ENCODE measurements at regions not wholly inside any gene's neighbourhood (a gene's known extent, or its start where the extent isn't known, plus 50 kb on each side); places are given as distances from the start of the nearest gene placed in this dataset.

DNA sequence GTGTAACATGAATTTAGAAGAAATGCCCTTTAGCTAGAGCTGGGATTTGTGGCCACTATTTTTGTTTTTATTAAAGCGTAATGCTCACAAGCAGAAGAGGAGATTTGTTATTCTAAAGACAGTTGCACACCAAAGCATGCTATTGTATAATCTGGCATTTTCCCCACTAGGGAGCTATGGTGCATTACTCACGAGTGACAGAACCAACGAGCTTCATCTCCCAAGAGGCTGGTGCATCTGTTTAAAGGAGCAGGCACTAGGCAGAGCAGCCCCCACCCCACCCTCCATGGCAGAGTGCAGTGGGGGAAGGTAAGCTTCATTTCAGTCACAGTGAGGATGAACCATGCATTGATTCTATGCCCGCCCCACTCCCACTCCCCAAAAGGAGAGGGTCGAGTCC is 287.3 kb upstream of the TSHZ2 start:
- CTCF ChIA-PET, result no interaction called here
- dilution Hi-C loops (cut with HindIII; ENCODE audit: low sequenced_read_pairs, unreplicated experiment), result no loop called here
- Histone ChIP-seq H3K27me3 (ENCODE audit: control insufficient read depth, insufficient read depth, low read length) (no peaks in the 10 kb centered on the region), H4K20me1 (ENCODE audit: insufficient read depth, low read length) (no peaks in the 10 kb centered on the region), H2BK5ac (ENCODE audit: low read depth, low read length, poor library complexity, severe bottlenecking) (no peak overlapping the region), H3K56ac (ENCODE audit: extremely low read depth, insufficient read depth, low read length) (no peak overlapping the region), H4K5ac (ENCODE audit: low read depth, low read length) (no peak overlapping the region), H2AK5ac (ENCODE audit: low read depth, low read length) (no peak overlapping the region), H3K9me1 (ENCODE audit: insufficient read depth, low read length) (no peaks in the 10 kb centered on the region), H3K18ac (ENCODE audit: low read depth, low read length) (no peak overlapping the region), H2AK9ac (replicated peaks; ENCODE audit: low read depth, low read length, poor library complexity) (no peak overlapping the region), H3K4me3 (ENCODE audit: insufficient read depth, low read depth, low read length) (no peak overlapping the region), H3K9ac (ENCODE audit: low read depth, low read length) (no peak overlapping the region), H2BK20ac (ENCODE audit: low read depth, low read length) (no peak overlapping the region), H4K8ac (ENCODE audit: low read depth in 2 of 2, low read length in 2 of 2) (no peak overlapping the region), H4K91ac (ENCODE audit: insufficient read depth, low read depth, low read length) (no peak overlapping the region), H2BK120ac (ENCODE audit: low read depth, low read length) (no peak overlapping the region), H3K4ac (ENCODE audit: low read depth, low read length) (no peak overlapping the region), H3K14ac (replicated peaks; ENCODE audit: low read depth, low read length) (no peak overlapping the region), H3K23ac (ENCODE audit: low read depth, low read length) (no peak overlapping the region), H3K4me2 (ENCODE audit: low read depth, low read length) (no peak overlapping the region), H3K36me3 (ENCODE audit: control insufficient read depth, insufficient read depth, low read length) (no peaks in the 10 kb centered on the region), H3K4me1 (ENCODE audit: control insufficient read depth, insufficient read depth, low read length) (no peaks in the 10 kb centered on the region), H3K9me3 (ENCODE audit: control insufficient read depth, insufficient read depth, low read length) (peaks cover 2% of the 10 kb centered on the region; the same call in 1 of the 2 replicates), H2BK15ac (ENCODE audit: low read depth, low read length) (no peak overlapping the region), H3K27ac (ENCODE audit: insufficient read depth, low read length) (no peak overlapping the region), H2AFZ (replicated peaks; ENCODE audit: low read length, poor library complexity) (no peak overlapping the region), H3K79me1 (ENCODE audit: low read depth in 1 of 2, low read length in 2 of 2) (no peaks in the 10 kb centered on the region)
- in situ Hi-C loops (cut with MboI; ENCODE audit: low sequenced_read_pairs), result no loop called here
- BruUV-seq (replicated peaks), result no TSS peak
- WGBS, 2 experiments (ENCODE audit: extremely low coverage in 2 of 2, insufficient read length in 1 of 2), result no CpG with 5 or more reads among the region's 5 CpGs
- ATAC-seq (ENCODE audit: low read depth) (no peak), DNase-seq (no peak)
- no peak for TF ChIP-seq MAZ (IDR thresholded peaks at IDR 0.05; ENCODE audit: borderline replicate concordance, low read depth, low read length)
- TF ChIP-seq RAD21 (IDR thresholded peaks at IDR 0.05; ENCODE audit: low read length), result no peak
- TF ChIP-seq, protein P1, sequence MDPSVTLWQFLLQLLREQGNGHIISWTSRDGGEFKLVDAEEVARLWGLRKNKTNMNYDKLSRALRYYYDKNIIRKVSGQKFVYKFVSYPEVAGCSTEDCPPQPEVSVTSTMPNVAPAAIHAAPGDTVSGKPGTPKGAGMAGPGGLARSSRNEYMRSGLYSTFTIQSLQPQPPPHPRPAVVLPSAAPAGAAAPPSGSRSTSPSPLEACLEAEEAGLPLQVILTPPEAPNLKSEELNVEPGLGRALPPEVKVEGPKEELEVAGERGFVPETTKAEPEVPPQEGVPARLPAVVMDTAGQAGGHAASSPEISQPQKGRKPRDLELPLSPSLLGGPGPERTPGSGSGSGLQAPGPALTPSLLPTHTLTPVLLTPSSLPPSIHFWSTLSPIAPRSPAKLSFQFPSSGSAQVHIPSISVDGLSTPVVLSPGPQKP (IDR thresholded peaks at IDR 0.05; ENCODE audit: borderline replicate concordance, low read depth, low read length), result no peak
- TF ChIP-seq SMC3 (IDR thresholded peaks at IDR 0.05; ENCODE audit: low read depth, low read length), result no peak
- TF ChIP-seq, protein P2, sequence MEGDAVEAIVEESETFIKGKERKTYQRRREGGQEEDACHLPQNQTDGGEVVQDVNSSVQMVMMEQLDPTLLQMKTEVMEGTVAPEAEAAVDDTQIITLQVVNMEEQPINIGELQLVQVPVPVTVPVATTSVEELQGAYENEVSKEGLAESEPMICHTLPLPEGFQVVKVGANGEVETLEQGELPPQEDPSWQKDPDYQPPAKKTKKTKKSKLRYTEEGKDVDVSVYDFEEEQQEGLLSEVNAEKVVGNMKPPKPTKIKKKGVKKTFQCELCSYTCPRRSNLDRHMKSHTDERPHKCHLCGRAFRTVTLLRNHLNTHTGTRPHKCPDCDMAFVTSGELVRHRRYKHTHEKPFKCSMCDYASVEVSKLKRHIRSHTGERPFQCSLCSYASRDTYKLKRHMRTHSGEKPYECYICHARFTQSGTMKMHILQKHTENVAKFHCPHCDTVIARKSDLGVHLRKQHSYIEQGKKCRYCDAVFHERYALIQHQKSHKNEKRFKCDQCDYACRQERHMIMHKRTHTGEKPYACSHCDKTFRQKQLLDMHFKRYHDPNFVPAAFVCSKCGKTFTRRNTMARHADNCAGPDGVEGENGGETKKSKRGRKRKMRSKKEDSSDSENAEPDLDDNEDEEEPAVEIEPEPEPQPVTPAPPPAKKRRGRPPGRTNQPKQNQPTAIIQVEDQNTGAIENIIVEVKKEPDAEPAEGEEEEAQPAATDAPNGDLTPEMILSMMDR (conservative IDR thresholded peaks at IDR 0.05; ENCODE audit: low read depth, low read length), result no peak
- TF ChIP-seq RFX5 (IDR thresholded peaks at IDR 0.05; ENCODE audit: low read depth, low read length), result no peak
- TF ChIP-seq, protein P3, sequence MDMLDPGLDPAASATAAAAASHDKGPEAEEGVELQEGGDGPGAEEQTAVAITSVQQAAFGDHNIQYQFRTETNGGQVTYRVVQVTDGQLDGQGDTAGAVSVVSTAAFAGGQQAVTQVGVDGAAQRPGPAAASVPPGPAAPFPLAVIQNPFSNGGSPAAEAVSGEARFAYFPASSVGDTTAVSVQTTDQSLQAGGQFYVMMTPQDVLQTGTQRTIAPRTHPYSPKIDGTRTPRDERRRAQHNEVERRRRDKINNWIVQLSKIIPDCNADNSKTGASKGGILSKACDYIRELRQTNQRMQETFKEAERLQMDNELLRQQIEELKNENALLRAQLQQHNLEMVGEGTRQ (IDR thresholded peaks at IDR 0.05; ENCODE audit: low read depth, low read length), result no peak
- TF ChIP-seq NFE2L2 (IDR thresholded peaks at IDR 0.05; ENCODE audit: low read depth, low read length), result no peak
- TF ChIP-seq FOS (IDR thresholded peaks at IDR 0.05; ENCODE audit: low read depth, low read length), result no peak
- intact Hi-C loops (cut with micrococcal nuclease), result no loop called here
- POLR2A ChIA-PET (ENCODE audit: unreplicated experiment), result no interaction called here

Measured in IMR-90 (cell line).